Breast epithelium (tissue), 4 donors: ENCODE measurements at regions not wholly inside any gene's neighbourhood (a gene's known extent, or its start where the extent isn't known, plus 50 kb on each side); places are given as distances from the start of the nearest gene placed in this dataset.
A peak's percentile ranks its signal among the peaks of the same experiment; 100 is the strongest.

Experiments used
- DNase-seq, 2 donors: peaks; one replicate each; pipeline ENCODE4 v3.0.0-alpha.2; 2019; ENCODE audit warnings: low spot score in 2 of 2
- H3K27ac ChIP-seq, 2 donors: fragments of 200-600 bp; sonication (generic) in 1 of 2; one replicate each; pipeline ENCODE4 v1.5.1; 2016 to 2019; ENCODE audit warnings: mild to moderate bottlenecking in 1 of 2
- H3K27me3 ChIP-seq, 2 donors: fragments of 200-600 bp; sonication (generic) in 1 of 2; one replicate each; pipeline versions ENCODE4 v1.5.1 to v1.6.0; 2017 to 2019; ENCODE audit warnings: control low read depth in 1 of 2, mild to moderate bottlenecking in 1 of 2
- H3K36me3 ChIP-seq: fragments of 200-600 bp; one replicate; pipeline ENCODE4 v1.5.1; 2019
- H3K4me1 ChIP-seq, 2 donors: fragments of 200-600 bp; sonication (generic); one replicate each; pipeline ENCODE4 v1.5.1; 2016 to 2019; ENCODE audit warnings: control low read depth in 1 of 2
- H3K4me3 ChIP-seq, 3 donors: fragments of 200-600 bp; sonication (generic); 1 replicate in 2 of 3; 2 replicates in 1 of 3; pipeline ENCODE4 v1.5.1; 2016 to 2019; ENCODE audit warnings: mild to moderate bottlenecking in 3 of 3, moderate library complexity in 2 of 3
- H3K9me3 ChIP-seq, 2 donors: fragments of 200-600 bp; sonication (generic) in 1 of 2; one replicate each; pipeline ENCODE4 v1.5.1; 2016 to 2019; ENCODE audit warnings: control low read depth in 1 of 2
- POLR2A ChIP-seq: fragments of 450-650 bp; IDR thresholded peaks from one replicate; pipeline ENCODE4 v1.6.1; 2016; ENCODE audit warnings: antibody characterized with exemption, mild to moderate bottlenecking, moderate library complexity
- POLR2AphosphoS5 ChIP-seq, 3 donors: sonication (generic); formaldehyde crosslinking; IDR thresholded peaks; one replicate each; pipeline ENCODE4 v1.6.1; 2017; ENCODE audit warnings: antibody characterized with exemption in 3 of 3
- intact Hi-C: fragments of 100-400 bp; cut with DNase I; formaldehyde crosslinking; loops from one replicate; pipeline ENCODE4 v1.15.1; 2023; ENCODE audit warnings: low total_unique reads
- TF ChIP-seq, protein P1 (sequence below), 3 donors: fragments of 450-650 bp; IDR thresholded peaks; one replicate each; pipeline ENCODE4 v1.5.1; 2016 to 2017; ENCODE audit warnings: antibody characterized with exemption in 3 of 3, mild to moderate bottlenecking in 3 of 3, moderate library complexity in 3 of 3

DNA sequence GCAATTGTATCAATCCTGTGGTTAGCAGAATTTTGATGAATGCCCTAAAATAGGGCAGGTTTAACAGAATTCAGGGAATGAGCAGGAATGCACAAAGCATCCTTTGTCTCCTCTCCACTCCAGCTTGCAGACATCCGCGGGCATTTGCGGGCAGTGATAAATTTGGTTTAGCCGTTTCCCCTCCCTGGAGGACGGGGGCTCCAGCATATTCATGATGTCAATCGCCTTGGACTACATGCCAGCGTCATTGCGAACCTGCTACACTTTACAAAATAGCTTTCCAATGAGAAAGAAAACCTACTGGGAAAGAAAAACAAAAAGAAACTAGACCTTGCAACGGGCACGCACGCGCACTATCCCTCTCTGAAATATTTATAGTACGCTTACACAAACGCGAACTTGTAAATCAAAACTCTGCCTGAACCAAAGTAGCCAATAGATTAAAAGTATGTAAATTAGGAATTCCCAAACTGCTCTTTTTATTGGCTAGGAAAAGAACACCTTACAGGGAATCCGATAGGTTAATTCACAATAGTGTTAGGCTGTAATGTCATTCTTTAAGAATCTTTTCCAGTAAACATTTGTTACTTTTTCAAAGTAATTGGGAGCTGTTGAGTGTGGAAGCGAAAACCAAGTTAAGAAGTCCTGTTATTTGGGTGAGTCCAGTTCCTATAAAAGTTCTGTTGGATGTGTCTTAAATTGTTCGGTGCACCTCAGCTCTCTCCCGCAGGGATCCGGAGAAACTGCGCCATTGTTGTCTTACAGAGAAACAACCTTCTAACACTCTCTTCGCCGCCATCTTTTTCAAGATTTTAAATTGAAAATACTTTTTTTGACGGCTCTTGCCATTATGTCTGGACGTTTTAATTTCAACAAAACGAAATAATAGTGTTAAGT lies 136.7 kb downstream of the HFE start:
- intact Hi-C loops: loop anchor here (10.0 kb wide), 1 partner anchor 61 kb away; a partner anchor contains a TSS
- peak overlapping the region; percentile 81 to 87 for H3K27ac ChIP-seq
- peak overlapping the region; percentile 40 to 66 (median 54) for H3K4me3 ChIP-seq
- peaks cover 4 to 6% of the 10 kb centered on the region in 2 donors for H3K9me3 ChIP-seq
- H3K36me3 ChIP-seq: no peaks in the 10 kb centered on the region
- H3K27me3 ChIP-seq: no peaks in the 10 kb centered on the region
- DNase-seq: peak in 1 of 2 donors; percentile 71
- TF ChIP-seq, protein P1, sequence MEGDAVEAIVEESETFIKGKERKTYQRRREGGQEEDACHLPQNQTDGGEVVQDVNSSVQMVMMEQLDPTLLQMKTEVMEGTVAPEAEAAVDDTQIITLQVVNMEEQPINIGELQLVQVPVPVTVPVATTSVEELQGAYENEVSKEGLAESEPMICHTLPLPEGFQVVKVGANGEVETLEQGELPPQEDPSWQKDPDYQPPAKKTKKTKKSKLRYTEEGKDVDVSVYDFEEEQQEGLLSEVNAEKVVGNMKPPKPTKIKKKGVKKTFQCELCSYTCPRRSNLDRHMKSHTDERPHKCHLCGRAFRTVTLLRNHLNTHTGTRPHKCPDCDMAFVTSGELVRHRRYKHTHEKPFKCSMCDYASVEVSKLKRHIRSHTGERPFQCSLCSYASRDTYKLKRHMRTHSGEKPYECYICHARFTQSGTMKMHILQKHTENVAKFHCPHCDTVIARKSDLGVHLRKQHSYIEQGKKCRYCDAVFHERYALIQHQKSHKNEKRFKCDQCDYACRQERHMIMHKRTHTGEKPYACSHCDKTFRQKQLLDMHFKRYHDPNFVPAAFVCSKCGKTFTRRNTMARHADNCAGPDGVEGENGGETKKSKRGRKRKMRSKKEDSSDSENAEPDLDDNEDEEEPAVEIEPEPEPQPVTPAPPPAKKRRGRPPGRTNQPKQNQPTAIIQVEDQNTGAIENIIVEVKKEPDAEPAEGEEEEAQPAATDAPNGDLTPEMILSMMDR (IDR thresholded peaks at IDR 0.05): no peak
- peak; percentile 33 to 69 (median 62) for TF ChIP-seq POLR2AphosphoS5 (IDR thresholded peaks at IDR 0.05)
- TF ChIP-seq POLR2A: peak; percentile 36
- H3K4me1 ChIP-seq: no peaks in the 10 kb centered on the region

DNA sequence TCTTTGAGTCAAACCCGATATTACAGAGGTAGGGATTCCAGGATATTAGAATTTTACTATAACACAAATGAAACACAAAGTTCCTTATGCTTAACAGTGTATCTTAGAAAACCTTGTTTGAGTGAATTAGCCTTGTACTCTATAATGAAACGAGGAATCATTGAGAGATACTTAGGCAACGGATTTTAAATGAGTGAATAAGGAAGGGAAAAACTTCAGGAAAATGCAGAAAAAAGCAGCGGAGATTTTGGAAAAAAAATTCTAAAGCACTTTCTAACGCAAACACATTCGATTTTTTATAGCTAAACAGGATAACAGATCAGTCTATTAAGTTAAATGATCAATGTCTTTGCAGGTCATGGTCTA lies 137.3 kb downstream of the HFE start:
- TF ChIP-seq POLR2AphosphoS5 (IDR thresholded peaks at IDR 0.05): no peak
- TF ChIP-seq POLR2A: no peak
- TF ChIP-seq, protein P1 (IDR thresholded peaks at IDR 0.05): no peak
- peak overlapping the region; percentile 40 to 66 (median 54) for H3K4me3 ChIP-seq
- no peaks in the 10 kb centered on the region for H3K27me3 ChIP-seq
- intact Hi-C loops: loop anchor here (10.0 kb wide), 1 partner anchor 60 kb away; a partner anchor contains a TSS
- DNase-seq: no peak
- no peaks in the 10 kb centered on the region for H3K4me1 ChIP-seq
- H3K27ac ChIP-seq: peak overlapping the region; percentile 81 to 87
- no peaks in the 10 kb centered on the region for H3K36me3 ChIP-seq
- peaks cover 4 to 6% of the 10 kb centered on the region in 2 donors for H3K9me3 ChIP-seq

DNA sequence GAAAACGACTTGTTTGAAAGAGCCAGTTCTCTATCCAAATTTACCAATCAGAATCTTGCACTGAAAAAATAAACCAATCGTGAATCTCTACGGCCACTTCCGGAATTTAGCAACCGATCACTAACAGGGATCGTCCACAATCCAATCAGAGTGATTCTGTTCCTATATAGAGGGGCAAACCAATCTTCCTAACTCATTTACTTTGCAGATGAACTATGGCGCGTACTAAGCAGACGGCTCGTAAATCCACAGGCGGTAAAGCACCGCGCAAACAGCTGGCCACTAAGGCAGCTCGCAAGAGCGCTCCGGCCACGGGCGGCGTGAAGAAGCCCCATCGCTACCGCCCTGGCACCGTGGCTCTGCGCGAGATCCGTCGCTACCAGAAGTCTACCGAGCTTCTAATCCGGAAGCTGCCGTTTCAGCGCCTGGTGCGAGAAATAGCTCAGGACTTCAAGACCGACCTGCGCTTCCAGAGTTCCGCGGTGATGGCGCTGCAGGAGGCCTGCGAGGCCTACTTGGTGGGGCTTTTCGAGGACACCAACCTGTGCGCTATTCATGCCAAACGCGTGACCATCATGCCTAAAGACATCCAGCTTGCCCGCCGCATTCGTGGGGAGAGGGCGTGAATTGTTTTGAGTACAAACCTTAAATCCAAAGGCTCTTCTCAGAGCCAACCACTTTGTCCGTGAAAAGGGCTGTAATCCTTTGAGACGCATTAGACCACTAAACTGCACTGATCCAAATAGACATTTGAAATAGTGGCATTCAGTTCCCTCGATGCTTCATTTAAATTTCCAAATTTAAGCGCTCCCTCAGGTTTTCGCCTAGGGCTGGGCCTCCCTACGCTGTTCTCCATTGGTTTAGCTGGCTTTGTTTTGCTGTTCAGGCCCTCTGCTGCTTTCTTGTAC lies 138.0 kb downstream of the HFE start:
- intact Hi-C loops: loop anchor here (10.0 kb wide), 1 partner anchor 60 kb away; a partner anchor contains a TSS
- H3K4me1 ChIP-seq: no peaks in the 10 kb centered on the region
- H3K9me3 ChIP-seq: peaks cover 4 to 6% of the 10 kb centered on the region in 2 donors
- H3K4me3 ChIP-seq: peak overlapping the region in 2 of 3 donors; percentile 54 to 66
- peak overlapping the region; percentile 81 to 87 for H3K27ac ChIP-seq
- H3K36me3 ChIP-seq: no peaks in the 10 kb centered on the region
- no peak for DNase-seq
- TF ChIP-seq POLR2A (no peak), POLR2AphosphoS5 (IDR thresholded peaks at IDR 0.05) (peak in 2 of 3 donors; percentile 59 to 75)
- TF ChIP-seq, protein P1 (IDR thresholded peaks at IDR 0.05): peak in 1 of 3 donors; percentile 15
- no peaks in the 10 kb centered on the region for H3K27me3 ChIP-seq

DNA sequence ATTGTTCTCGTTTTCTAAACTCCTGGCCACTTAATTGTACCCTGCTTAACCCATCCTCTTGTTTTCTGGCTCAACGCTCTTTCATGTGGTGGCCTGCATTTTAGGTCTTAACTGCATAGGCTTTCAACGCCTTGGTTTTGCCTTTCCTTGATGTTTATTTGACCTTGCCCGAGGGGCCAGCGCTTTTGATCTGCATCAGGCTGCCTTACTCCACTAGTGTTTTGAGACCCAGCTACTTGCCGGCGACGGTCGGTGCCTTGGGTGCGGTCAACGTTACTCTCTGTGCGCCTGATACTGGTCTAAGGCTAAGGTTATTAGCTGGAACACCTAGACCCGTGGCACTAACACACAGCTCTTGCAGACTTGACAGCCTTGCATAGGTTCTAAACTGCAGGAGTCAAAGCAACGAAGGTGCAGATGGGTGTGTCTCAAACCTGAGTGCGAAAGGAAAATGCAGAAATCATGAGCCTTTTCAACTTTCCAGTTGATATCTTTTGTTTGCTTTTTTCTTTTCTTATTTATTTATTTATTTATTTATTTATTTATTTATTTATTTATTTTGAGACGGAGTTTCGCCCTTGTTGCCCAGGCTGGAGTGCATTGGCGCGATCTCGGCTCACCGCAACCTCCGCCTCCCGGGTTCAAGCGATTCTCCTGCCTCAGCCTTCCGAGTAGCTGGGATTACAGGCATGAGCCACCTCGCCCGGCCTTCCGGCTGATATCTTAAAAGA lies 138.8 kb downstream of the HFE start:
- H3K4me3 ChIP-seq: no peak overlapping the region
- H3K4me1 ChIP-seq: no peaks in the 10 kb centered on the region
- H3K9me3 ChIP-seq: peaks cover 4 to 6% of the 10 kb centered on the region in 2 donors
- no peak for TF ChIP-seq POLR2AphosphoS5 (IDR thresholded peaks at IDR 0.05)
- TF ChIP-seq, protein P1 (IDR thresholded peaks at IDR 0.05): no peak
- no peak for TF ChIP-seq POLR2A
- intact Hi-C loops: loop anchor here (10.0 kb wide), 1 partner anchor 59 kb away; a partner anchor contains a TSS
- H3K27me3 ChIP-seq: peaks cover 0 to 2% of the 10 kb centered on the region in 2 donors
- no peak overlapping the region for H3K27ac ChIP-seq
- DNase-seq: no peak
- no peaks in the 10 kb centered on the region for H3K36me3 ChIP-seq
